GM12892 (cell line): ENCODE measurements at regions not wholly inside any gene's neighbourhood (a gene's known extent, or its start where the extent isn't known, plus 50 kb on each side); places are given as distances from the start of the nearest gene placed in this dataset.

ENCODE experiments used
- POLR2A ChIP-seq: IDR thresholded peaks from 2 replicates; pipeline ENCODE4 v1.6.1; 2011; ENCODE audit warnings: low read depth, low read length, control low read depth
- POLR2AphosphoS5 ChIP-seq: IDR thresholded peaks from 2 replicates; pipeline ENCODE4 v1.6.1; 2011; ENCODE audit warnings: low read depth, low read length, control low read depth
- TAF1 ChIP-seq: IDR thresholded peaks from 2 replicates; pipeline ENCODE4 v1.6.1; 2011; ENCODE audit warnings: low read depth, mild to moderate bottlenecking, control low read depth, low read length, borderline replicate concordance

DNA sequence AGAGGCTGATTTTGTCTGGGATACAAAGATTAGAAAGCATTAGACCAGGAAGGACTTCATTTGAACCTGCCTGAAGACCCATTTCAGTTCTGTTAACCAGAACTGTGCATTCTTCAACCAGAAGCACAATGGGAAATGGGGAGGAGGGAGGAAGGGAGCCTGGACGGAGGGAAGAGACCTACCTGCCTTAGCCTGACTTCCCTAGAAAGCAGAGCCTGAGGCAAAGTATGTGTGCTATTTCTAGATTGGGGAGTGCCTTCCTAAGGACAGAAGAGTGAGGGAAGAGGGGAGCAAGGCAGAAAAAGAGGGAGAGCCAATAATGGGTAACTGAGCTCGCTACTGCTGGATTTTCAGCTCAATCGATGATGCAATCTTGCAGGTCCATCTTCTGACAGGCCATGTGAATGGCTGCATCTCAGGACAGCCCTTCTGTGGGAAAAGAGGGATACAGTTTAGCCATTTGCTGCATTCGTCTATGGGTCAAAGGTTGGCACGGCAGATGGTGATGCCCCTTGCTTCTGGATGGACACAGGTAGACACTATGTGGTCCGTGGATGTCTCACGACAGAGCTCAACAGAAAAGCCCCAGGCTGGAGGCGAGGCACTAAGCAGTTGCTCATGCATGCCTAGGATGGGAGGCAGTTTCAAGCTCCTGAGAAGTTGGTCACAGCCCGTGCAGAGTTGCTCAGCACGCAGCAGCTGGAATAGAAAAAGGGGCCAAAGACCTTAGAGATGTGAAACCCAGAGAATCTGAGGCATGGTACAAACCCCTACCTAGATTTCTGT, 78.8 kb upstream of the UBL3 start:
- TF ChIP-seq POLR2A = no peak
- no peak for TF ChIP-seq POLR2AphosphoS5
- TF ChIP-seq TAF1 = no peak
